ENCODE measurements at regions not wholly inside any gene's neighbourhood (a gene's known extent, or its start where the extent isn't known, plus 50 kb on each side); places are given as distances from the start of the nearest gene placed in this dataset.

DNA sequence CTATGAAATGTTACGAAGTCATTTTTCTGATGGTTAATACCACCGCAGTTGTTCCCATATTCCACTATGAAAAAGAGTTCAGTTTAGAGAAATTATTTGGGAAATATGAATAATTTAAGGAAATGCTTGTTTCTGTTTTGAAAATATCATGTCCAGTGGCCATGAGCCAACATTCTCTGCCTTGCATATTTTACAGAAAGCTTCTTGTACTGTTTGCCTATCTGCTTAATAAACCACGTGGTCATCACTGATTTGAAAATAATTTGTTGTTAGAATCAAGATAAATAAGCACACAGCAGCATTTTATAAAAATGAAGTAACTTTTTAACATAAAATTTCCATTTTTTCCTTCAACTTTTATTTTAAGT is 381.5 kb upstream of the CDH18 start:
- no peak for TF ChIP-seq ZBTB7A (IDR thresholded peaks at IDR 0.05; ENCODE audit: low read depth)
- no peak for TF ChIP-seq TAF1 (IDR thresholded peaks at IDR 0.05; ENCODE audit: low read depth)
- TF ChIP-seq EP300 (IDR thresholded peaks at IDR 0.05; ENCODE audit: borderline replicate concordance), result no peak
- TF ChIP-seq, protein P1, sequence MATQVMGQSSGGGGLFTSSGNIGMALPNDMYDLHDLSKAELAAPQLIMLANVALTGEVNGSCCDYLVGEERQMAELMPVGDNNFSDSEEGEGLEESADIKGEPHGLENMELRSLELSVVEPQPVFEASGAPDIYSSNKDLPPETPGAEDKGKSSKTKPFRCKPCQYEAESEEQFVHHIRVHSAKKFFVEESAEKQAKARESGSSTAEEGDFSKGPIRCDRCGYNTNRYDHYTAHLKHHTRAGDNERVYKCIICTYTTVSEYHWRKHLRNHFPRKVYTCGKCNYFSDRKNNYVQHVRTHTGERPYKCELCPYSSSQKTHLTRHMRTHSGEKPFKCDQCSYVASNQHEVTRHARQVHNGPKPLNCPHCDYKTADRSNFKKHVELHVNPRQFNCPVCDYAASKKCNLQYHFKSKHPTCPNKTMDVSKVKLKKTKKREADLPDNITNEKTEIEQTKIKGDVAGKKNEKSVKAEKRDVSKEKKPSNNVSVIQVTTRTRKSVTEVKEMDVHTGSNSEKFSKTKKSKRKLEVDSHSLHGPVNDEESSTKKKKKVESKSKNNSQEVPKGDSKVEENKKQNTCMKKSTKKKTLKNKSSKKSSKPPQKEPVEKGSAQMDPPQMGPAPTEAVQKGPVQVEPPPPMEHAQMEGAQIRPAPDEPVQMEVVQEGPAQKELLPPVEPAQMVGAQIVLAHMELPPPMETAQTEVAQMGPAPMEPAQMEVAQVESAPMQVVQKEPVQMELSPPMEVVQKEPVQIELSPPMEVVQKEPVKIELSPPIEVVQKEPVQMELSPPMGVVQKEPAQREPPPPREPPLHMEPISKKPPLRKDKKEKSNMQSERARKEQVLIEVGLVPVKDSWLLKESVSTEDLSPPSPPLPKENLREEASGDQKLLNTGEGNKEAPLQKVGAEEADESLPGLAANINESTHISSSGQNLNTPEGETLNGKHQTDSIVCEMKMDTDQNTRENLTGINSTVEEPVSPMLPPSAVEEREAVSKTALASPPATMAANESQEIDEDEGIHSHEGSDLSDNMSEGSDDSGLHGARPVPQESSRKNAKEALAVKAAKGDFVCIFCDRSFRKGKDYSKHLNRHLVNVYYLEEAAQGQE (IDR thresholded peaks at IDR 0.05; ENCODE audit: low read depth), result no peak
- TF ChIP-seq CEBPB (IDR thresholded peaks at IDR 0.05), result no peak
- no peak for TF ChIP-seq TEAD4 (IDR thresholded peaks at IDR 0.05)
- TF ChIP-seq YY1 (IDR thresholded peaks at IDR 0.05; ENCODE audit: low read depth), result no peak
- no peak for TF ChIP-seq EGR1 (IDR thresholded peaks at IDR 0.05)
- TF ChIP-seq, protein P2, sequence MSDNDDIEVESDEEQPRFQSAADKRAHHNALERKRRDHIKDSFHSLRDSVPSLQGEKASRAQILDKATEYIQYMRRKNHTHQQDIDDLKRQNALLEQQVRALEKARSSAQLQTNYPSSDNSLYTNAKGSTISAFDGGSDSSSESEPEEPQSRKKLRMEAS (IDR thresholded peaks at IDR 0.05), result no peak
- TF ChIP-seq CREB1 (IDR thresholded peaks at IDR 0.05; ENCODE audit: low read depth), result no peak
- TF ChIP-seq NFIC (IDR thresholded peaks at IDR 0.05), result no peak
- TF ChIP-seq, protein P3, sequence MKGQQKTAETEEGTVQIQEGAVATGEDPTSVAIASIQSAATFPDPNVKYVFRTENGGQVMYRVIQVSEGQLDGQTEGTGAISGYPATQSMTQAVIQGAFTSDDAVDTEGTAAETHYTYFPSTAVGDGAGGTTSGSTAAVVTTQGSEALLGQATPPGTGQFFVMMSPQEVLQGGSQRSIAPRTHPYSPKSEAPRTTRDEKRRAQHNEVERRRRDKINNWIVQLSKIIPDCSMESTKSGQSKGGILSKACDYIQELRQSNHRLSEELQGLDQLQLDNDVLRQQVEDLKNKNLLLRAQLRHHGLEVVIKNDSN (IDR thresholded peaks at IDR 0.05), result no peak
- TF ChIP-seq FOXM1 (IDR thresholded peaks at IDR 0.05; ENCODE audit: borderline replicate concordance, low read depth), result no peak
- no peak for TF ChIP-seq RAD21 (IDR thresholded peaks at IDR 0.05; ENCODE audit: low read depth)

All from Ishikawa (cell line).